Right forelimb (tissue), 1 donor: ENCODE measurements at regions not wholly inside any gene's neighbourhood (a gene's known extent, or its start where the extent isn't known, plus 50 kb on each side); places are given as distances from the start of the nearest gene placed in this dataset.

Source experiments
- DNase-seq: peaks from one replicate; pipeline ENCODE4 v3.0.0-alpha.2; 2018

DNA sequence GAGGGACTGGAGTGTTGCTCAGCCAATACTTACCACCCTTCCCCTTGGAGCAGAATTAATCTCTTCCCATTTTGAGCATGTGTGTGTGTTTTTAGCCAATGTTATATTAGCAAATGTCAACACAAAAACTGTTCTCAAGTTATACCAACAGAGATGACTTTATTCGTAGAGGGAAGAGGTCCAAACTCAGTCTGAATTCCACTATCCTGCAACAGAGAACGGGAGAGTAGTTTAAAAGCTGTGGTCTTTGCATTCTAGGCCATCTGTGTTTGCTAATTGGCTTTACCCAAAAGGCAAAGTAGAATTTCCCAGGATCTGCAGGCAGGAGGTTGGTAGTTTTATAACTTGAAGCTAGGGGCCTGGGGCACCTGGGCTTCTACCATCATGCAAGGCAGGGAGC, 847.9 kb upstream of the TMEM132C start:
- DNase-seq, result no peak

DNA sequence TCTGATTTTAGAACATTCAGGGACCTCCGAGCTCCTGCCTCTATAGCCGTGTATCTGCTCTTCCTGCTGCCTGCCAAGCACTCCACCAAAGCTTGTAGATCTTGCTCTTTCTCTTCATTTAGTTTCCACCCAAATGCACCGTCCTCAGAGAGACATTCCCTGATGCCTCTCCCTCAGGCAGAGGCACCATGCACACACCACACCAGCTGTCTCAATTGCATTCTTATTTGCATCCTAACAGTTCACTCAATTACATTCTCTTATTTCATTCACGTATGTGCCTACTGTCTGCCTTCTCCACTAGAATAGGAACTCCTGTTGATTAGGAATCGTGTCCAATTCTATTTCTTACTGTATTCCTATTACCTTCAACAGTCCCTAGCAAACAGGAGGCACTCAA, 845.4 kb upstream of the TMEM132C start:
- no peak for DNase-seq

- no peak for DNase-seq
These were observed 843.9 kb upstream of the TMEM132C start for GRCh38 chr12:127422935-127423566.

DNA sequence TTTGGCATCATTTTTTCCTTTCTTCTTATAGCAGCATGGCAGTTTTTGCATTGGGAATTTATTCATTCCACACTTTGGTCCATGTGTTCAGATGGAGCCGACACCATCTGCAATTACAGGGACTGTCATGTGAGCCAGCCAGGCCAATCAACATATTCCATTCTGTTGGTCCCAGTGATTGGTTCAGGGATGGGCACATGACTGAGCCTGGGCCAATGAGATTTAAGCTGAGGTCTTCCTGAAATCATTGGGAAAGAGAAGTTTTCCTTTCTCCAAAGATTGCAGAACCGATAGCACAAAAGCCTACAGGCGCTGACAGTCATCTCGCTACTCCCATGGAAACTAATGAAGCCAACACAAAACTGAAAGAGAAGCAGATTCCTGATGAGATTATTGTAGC, 841.5 kb upstream of the TMEM132C start:
- DNase-seq, result no peak

DNA sequence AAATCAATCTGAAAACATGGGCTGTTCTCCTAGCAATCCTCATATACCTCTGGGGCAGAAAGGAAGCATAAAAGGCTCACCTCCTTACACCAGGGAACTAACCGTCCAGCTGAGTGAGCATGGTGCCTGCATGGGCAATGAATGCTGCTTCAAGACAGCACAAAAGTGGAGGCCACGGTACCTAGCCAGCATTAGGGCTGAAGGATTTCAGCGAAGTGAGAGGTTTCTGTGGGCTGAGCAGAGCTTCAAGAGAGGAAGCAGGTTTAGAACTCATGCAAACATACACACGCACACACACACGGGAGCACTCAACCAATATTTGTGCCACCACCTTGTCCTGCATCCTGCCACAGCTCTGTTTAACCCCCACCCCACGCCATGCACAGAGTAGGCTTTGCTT, 838.5 kb upstream of the TMEM132C start:
- DNase-seq, result no peak

GRCh38 chr12:127429551-127430285, 837.3 kb upstream of the TMEM132C start:
- no peak for DNase-seq

- no peak for DNase-seq
These were observed 836.6 kb upstream of the TMEM132C start for GRCh38 chr12:127430401-127430800.

DNA sequence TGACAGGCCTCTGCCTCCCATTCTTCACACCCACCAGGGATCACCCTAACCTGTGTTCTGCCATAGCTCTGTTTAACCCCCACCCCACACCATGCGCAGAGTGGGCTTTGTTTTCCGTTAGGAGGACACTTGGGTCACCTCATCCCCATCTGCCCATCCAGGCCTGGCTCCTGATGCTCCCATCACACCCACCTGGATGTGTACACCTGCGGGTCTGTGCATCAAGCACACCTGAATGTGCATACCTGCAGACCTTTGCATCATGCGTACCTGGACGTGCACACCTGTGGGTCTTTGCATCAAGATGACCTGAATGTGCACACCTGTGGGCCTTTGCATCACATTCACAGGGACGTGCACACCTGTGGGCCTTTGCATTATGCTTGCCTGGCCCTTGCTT, 835.8 kb upstream of the TMEM132C start:
- DNase-seq, result no peak

DNA sequence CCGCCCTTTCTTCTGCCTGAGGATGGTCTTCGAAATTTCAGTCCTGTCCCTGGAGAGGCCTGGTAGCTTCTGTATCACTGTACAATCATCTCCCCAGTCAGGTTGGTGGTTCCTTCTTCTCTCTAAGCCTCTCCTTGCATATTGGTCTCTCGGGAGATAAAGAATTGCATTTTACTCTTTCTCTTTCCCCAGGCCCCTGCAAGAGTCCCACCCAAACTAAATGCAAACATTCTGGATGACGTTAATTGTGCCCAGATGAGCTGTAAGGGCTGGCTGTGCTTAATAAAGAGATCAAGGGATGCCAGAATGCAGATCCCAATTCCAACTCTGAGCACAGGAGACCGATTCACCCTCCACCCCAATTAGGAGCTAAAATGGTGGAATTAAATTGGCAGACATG, 835.4 kb upstream of the TMEM132C start:
- no peak for DNase-seq

GRCh38 chr12:127435439-127435838, 831.5 kb upstream of the TMEM132C start:
- DNase-seq, result no peak

GRCh38 chr12:127438512-127439244, 828.3 kb upstream of the TMEM132C start:
- DNase-seq, result no peak

- no peak for DNase-seq
These were observed 821.3 kb upstream of the TMEM132C start for GRCh38 chr12:127445581-127446139.

DNA sequence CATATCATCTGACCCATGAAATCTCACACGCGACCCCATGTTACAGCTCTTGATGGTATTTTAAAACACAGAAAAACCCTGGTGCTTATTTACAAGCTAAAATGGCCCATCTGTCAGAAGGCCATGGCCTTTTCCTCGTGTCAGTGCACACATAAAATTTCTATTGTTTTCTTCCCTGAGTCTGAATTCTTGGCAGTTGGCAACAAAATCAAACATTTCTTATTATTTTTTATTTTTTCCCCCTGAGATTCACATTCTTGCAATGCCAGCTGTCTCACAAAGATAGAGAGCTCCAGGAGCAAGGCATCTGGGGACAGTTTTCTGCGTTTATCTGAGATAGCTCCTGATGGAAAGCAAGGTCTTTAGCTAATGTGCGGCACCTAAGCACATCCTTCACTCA, 818.1 kb upstream of the TMEM132C start:
- DNase-seq, result no peak

DNA sequence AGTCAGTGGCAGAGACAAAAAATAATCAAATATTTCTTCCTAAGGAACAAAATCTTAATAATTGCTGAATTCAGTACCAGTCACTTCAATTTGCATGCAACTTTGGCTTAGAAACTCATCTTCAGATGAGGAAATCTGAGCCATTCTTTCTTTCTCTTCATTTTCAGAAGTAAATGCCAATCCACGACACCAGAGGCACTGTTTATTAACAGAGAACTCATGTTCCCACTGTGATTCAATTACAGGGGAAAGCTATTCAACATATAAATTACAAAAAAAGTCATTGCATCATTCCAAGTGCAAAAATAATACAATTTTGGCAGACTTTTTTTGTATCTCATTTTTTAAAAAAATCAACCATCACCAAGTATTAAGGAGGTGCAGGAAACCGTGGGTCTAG, 816.1 kb upstream of the TMEM132C start:
- DNase-seq, result no peak

DNA sequence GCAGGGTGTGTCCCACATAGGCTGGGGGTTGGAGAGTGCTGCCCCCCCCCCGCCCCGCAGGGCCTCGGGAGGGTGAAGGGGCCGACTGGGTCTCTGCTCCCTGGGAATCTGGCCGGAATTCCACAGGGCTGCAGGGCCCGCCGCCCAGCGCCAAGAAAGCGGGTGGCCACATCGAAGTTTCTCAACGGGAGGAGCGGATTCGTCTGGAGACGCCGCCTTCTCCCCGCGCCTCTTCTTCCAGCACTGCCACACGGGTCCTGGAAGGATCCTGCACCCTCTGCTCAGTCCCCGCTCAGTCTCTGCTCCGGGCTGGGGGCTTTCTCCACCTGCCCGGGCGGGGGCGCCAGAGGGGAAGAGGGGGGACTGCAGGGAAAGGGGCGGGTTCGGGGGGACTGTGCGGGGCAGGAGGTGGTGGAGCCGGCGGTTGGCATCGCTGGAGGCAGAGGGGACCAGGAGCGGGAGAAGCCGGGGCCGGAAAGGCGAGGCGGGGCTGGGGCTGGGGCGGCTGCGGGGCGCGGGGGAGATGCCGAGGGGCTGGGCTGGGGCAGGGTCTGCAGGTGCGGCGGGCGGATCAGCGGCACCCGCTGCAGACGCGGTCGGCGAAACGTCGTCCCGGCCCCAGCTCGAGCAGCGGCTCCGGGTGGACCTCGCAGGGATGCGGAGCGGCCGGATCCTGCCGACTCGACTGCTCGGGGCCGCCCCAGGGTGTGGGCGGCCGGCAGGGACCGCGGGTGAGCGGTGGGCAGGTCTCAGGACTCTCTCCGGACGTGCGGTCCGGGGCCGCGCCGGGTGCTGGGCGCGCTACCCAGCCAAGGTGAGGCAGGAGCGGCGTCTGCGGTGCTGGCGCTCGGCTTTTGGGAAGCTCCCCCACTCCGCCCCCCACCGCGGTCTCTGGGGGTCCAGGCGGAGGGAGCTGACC, 811.4 kb upstream of the TMEM132C start:
- DNase-seq, result no peak

- no peak for DNase-seq
These were observed 809.2 kb upstream of the TMEM132C start for GRCh38 chr12:127457726-127458125.

DNA sequence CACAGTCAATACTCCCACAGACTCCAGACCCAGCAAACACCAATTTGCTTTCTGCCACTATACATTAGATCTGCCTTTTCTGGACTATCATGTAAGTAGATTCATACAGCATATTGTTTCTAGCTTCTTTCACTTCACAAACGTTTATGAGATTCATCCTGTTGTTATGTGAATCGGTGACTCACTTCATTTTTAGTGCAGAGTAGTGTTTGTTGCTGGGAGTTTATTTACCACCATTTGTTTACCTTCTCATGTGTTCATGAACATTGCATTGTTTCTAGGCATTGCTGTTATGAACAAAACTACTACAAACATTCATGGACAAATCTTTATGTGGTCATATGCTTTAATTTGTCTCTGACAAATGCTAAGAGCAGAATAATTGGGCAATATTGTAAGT, 807.8 kb upstream of the TMEM132C start:
- no peak for DNase-seq

GRCh38 chr12:127459687-127460086, 807.3 kb upstream of the TMEM132C start:
- DNase-seq, result no peak

- DNase-seq, result no peak
These were observed 803.7 kb upstream of the TMEM132C start for GRCh38 chr12:127463237-127463636.

- DNase-seq, result no peak
These were observed 797.6 kb upstream of the TMEM132C start for GRCh38 chr12:127469331-127469730.

DNA sequence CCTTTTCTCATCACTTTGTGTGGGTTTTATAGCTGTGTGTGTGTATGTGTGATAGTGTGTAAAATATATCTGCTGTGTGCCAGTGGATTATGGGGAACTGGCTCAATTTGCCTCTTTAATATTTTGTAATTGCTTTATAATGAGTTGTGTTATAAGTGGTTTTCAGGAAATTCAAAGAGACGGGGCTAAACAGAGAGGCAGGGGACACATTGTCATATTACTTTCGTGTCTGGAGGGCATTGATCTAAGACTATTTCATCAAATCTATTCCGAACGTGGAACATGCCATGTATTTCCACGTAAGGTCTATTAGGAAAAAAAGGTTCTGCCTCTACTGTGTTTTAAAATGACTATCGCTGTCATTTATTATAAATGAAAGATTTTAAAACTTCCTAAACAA, 793.2 kb upstream of the TMEM132C start:
- DNase-seq, result no peak

GRCh38 chr12:127479256-127479655, 787.7 kb upstream of the TMEM132C start:
- DNase-seq, result no peak
